AG04450 (cell line): ENCODE measurements at regions not wholly inside any gene's neighbourhood (a gene's known extent, or its start where the extent isn't known, plus 50 kb on each side); places are given as distances from the start of the nearest gene placed in this dataset.
"Not testable (repeated sequence)": the region's sequence is repeated elsewhere in the genome, so short reads cannot be mapped to it uniquely, and the experiment has no call there.

Source experiments
- CTCF ChIA-PET: fragments of 300-600, 350-600 bp; formaldehyde crosslinking; extraction: SDS; loops from one replicate; lab custom pipeline; 2022; ENCODE audit warnings: antibody characterized with exemption, inconsistent platforms; lab: Charles Lee
- POLR2A ChIA-PET: fragments of 350-600 bp; formaldehyde crosslinking; extraction: SDS; loops from one replicate; lab custom pipeline; 2021; ENCODE audit warnings: antibody characterized with exemption, inconsistent platforms; lab: Yijun Ruan, JAX
- DNase-seq: peaks from one replicate; pipeline ENCODE4 v3.0.0-alpha.2; 2011; ENCODE audit warnings: low read depth, low spot score
- H3K27ac ChIP-seq: one replicate; pipeline ENCODE4 v1.5.1; 2012; ENCODE audit warnings: low read depth, low read length, control low read depth
- H3K27me3 ChIP-seq: one replicate; pipeline ENCODE4 v1.6.0; 2012; ENCODE audit warnings: low read length; ENCODE audit not compliant: control insufficient read depth, insufficient read depth
- H3K4me3 ChIP-seq: 2 replicates; pipeline ENCODE4 v1.5.1; 2011; ENCODE audit warnings: mild to moderate bottlenecking, low read depth, low read length, control low read depth
- H3K9me3 ChIP-seq: 2 replicates; pipeline ENCODE4 v1.5.1; 2012; ENCODE audit warnings: low read length; ENCODE audit not compliant: control insufficient read depth, insufficient read depth
- TF ChIP-seq, protein P1 (sequence below): IDR thresholded peaks from 2 replicates; pipeline ENCODE4 v1.5.1; 2011; ENCODE audit warnings: low read depth, low read length, control low read depth, inconsistent platforms

DNA sequence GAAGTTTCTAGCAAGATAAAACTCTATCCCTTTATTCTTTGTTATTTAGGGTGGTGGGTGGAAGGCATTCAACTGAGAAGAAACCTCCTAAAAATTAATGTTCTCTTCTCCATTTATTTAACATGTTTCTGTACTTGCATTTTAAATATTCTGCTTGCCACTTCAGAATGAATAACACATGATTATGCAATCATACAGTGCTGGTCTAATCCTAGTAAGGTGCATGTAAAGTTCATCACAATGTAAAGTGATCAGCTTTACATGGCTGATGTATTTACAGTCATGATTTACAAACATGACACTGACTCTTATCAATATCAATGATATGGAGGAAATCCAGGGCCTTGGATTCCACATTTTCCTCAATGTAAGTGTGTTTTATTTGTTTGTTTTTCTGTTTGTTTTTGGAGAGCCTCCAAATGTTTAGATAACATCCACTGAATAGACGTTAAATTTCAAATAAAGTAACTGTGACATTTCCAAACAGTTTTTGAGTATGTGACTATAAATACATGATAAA lies 342.1 kb upstream of the CTSO start:
- TF ChIP-seq, protein P1, sequence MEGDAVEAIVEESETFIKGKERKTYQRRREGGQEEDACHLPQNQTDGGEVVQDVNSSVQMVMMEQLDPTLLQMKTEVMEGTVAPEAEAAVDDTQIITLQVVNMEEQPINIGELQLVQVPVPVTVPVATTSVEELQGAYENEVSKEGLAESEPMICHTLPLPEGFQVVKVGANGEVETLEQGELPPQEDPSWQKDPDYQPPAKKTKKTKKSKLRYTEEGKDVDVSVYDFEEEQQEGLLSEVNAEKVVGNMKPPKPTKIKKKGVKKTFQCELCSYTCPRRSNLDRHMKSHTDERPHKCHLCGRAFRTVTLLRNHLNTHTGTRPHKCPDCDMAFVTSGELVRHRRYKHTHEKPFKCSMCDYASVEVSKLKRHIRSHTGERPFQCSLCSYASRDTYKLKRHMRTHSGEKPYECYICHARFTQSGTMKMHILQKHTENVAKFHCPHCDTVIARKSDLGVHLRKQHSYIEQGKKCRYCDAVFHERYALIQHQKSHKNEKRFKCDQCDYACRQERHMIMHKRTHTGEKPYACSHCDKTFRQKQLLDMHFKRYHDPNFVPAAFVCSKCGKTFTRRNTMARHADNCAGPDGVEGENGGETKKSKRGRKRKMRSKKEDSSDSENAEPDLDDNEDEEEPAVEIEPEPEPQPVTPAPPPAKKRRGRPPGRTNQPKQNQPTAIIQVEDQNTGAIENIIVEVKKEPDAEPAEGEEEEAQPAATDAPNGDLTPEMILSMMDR: no peak
- H3K4me3 ChIP-seq: no peak overlapping the region
- ChIA-PET CTCF (no interaction called here), POLR2A (no interaction called here)
- H3K9me3 ChIP-seq: no peaks in the 10 kb centered on the region
- DNase-seq: no peak
- H3K27me3 ChIP-seq: no peaks in the 10 kb centered on the region
- H3K27ac ChIP-seq: no peak overlapping the region

DNA sequence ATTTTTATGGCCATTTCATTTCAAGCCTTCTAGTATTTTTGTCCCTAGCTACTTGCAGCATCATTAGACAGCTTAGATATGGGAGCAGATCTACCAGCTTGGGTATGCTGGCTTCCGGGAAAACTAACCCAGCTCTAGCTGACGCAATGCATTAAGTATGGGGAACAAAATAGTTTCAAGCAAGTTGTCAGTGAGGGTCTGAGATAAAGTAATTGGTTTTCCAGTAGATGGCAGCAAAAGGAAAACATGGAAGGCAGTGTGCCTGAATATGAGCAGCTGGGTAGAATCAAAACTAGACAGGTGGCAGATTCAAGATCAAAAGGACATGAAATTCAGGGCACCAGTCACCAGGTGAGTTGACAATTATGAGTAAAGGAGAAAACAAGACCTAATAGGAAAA lies 340.9 kb upstream of the CTSO start:
- POLR2A ChIA-PET: no interaction called here
- DNase-seq: peak; percentile 36
- CTCF ChIA-PET: interaction anchor here (0.5 to 1.2 kb wide), 4 partner anchors 83 to 704 kb away, joined by 3 to 4 read pairs (median 3); no protein-coding TSS in a partner anchor
- Histone ChIP-seq H3K27me3 (no peaks in the 10 kb centered on the region), H3K9me3 (no peaks in the 10 kb centered on the region; the same call in 1 of the 2 replicates), H3K4me3 (no peak overlapping the region), H3K27ac (no peak overlapping the region)
- TF ChIP-seq, protein P1: peak; percentile 49

DNA sequence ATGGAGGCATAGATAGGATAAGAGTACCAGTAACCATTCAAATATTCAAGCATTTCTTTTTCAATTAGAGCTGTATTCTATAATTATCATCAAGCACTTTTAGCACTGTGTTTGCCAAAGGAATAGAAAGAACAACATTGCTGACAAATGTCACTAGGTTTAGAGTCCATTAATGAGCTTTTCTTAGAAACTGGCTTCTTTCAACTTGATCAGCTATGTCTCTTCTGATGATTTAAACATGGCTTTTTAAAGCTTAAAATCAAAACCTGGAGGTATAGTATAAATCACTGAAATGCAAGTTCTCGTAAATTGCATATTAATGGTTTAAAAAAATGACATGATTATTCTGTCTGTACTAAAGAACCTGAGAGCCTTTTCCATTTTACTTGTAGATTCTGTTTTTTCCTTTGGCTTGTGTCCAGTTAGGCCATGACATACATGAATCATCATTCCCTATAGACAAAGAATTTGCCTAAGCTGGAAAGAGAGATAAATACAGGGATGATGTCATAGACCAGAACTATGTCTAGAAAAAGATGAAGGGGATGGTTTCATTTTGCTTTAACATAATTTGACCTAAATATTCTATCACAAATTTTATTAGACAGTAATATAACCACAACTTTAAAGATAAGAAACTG lies 340.1 kb upstream of the CTSO start:
- CTCF ChIA-PET: interaction anchor here (0.5 to 1.2 kb wide), 3 partner anchors 108 to 705 kb away, joined by 3 read pairs; no protein-coding TSS in a partner anchor
- H3K27me3 ChIP-seq: no peaks in the 10 kb centered on the region
- TF ChIP-seq, protein P1: no peak
- POLR2A ChIA-PET: no interaction called here
- no peak overlapping the region for H3K4me3 ChIP-seq
- H3K9me3 ChIP-seq: no peaks in the 10 kb centered on the region; the same call in 1 of the 2 replicates
- DNase-seq: peak; percentile 70
- H3K27ac ChIP-seq: no peak overlapping the region

DNA sequence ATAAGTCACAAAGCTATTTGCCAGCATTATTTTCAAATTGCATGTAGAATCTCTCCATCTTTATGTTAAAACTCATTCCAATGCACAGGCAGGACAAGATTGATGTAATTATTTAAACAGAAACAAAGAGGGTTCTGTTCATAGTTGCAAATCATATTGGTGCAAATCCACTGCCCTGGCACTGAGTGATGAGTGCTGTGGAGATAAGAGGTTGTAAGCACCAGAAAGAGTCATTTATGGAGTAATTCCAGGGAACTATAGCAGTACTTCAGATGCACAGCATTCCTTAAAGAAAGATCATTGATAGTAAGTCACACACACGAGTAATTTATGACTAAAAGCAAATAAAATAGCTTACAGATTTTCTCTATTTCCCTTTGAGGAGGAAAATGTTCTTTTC lies 337.7 kb upstream of the CTSO start:
- ChIA-PET CTCF (no interaction called here), POLR2A (no interaction called here)
- DNase-seq: peak; percentile 3
- Histone ChIP-seq H3K4me3 (no peak overlapping the region), H3K27ac (no peak overlapping the region), H3K9me3 (no peaks in the 10 kb centered on the region; the same call in 1 of the 2 replicates), H3K27me3 (no peaks in the 10 kb centered on the region)
- TF ChIP-seq, protein P1: no peak

DNA sequence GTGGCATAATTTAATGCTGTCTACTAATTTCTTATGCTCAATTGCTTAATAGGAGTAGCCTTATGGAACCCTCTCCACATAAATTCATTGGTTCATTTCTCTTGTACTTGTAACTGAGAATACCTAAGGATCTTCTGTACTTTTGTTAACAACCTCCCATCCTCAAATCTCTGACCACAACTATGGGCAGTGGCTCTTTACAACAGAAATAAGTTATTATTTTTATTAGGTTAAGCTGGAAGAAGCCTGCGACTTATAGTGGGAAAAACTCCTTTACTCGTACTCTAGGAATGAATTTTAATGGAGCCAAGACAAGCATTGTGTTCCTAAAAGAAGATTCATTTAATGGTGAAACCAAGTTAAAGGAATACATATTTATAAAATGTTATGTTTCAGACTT lies 337.1 kb upstream of the CTSO start:
- CTCF ChIA-PET: no interaction called here
- H3K27me3 ChIP-seq: no peaks in the 10 kb centered on the region
- DNase-seq: no peak
- no peak overlapping the region for H3K4me3 ChIP-seq
- TF ChIP-seq, protein P1: no peak
- no peak overlapping the region for H3K27ac ChIP-seq
- POLR2A ChIA-PET: no interaction called here
- no peaks in the 10 kb centered on the region; the same call in 1 of the 2 replicates for H3K9me3 ChIP-seq

DNA sequence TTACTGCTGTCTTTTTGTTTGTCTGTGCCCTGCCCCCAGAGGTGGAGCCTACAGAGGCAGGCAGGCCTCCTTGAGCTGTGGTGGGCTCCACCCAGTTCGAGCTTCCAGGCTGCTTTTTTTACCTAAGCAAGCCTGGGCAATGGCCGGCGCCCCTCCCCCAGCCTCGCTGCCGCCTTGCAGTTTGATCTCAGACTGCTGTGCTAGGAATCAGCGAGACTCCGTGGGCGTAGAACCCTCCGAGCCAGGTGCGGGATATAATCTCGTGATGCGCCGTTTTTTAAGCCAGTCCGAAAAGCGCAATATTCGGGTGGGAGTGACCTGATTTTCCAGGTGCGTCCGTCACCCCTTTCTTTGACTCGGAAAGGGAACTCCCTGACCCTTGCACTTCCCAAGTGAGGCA lies 336.4 kb upstream of the CTSO start:
- CTCF ChIA-PET, POLR2A ChIA-PET, H3K27ac ChIP-seq, H3K27me3 ChIP-seq, H3K9me3 ChIP-seq, H3K4me3 ChIP-seq, DNase-seq: not testable (repeated sequence)
